ENCODE measurements at regions not wholly inside any gene's neighbourhood (a gene's known extent, or its start where the extent isn't known, plus 50 kb on each side); places are given as distances from the start of the nearest gene placed in this dataset.
A peak's percentile ranks its signal among the peaks of the same experiment; 100 is the strongest.

- DNase-seq (ENCODE audit: low read depth, low spot score) = no peak
- in situ Hi-C loops (cut with HindIII; ENCODE audit: low pct_unique_long_range_greater_than_20kb, low sequenced_read_pairs) = no loop called here
Measured at GRCh38 chr19:16000024-16000663, 51.3 kb downstream of the OR10H4 start.

DNA sequence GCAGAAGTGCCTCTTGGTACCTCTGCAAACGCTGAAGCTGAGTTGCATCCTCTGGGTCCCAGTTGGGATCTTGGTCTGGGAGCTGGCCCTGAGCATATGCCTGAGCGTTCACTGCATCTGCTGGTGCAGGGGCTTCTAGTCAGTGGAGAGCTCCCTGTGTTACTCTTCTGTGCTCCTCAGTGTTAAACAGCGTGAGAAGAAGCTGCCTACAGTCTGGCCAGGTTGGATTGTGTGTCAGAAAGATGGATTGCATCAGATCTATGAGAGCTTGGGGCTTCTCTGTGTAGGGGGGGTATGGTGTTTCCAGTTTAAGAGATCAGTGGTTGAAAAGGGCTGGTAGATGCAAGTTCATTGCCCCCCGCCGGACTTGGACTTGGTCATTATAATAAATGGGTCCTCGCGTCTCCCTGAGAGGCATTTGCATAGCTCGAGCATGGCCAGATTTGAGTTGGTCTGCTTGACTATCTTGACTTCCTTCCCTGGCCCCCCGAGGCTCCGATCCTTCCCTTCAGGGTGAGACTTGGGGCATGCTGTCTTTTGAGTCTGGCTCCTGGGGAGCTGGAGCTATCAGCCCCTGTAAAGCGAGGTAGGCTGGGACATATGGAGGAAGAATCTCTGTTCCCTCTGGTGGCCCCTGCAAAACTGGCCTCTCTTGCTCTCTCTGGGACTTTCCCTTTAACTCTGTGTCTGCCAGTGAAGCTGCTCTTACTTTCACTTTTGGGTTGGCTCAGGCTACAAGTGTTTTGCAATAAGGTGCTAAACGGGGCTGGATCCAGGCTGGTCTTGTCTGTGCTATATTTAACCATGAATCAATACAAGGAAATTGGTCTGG is 52.9 kb downstream of the OR10H4 start:
- peak; percentile 1 for DNase-seq (ENCODE audit: low read depth, low spot score)
- in situ Hi-C loops (cut with HindIII; ENCODE audit: low pct_unique_long_range_greater_than_20kb, low sequenced_read_pairs) = no loop called here

DNA sequence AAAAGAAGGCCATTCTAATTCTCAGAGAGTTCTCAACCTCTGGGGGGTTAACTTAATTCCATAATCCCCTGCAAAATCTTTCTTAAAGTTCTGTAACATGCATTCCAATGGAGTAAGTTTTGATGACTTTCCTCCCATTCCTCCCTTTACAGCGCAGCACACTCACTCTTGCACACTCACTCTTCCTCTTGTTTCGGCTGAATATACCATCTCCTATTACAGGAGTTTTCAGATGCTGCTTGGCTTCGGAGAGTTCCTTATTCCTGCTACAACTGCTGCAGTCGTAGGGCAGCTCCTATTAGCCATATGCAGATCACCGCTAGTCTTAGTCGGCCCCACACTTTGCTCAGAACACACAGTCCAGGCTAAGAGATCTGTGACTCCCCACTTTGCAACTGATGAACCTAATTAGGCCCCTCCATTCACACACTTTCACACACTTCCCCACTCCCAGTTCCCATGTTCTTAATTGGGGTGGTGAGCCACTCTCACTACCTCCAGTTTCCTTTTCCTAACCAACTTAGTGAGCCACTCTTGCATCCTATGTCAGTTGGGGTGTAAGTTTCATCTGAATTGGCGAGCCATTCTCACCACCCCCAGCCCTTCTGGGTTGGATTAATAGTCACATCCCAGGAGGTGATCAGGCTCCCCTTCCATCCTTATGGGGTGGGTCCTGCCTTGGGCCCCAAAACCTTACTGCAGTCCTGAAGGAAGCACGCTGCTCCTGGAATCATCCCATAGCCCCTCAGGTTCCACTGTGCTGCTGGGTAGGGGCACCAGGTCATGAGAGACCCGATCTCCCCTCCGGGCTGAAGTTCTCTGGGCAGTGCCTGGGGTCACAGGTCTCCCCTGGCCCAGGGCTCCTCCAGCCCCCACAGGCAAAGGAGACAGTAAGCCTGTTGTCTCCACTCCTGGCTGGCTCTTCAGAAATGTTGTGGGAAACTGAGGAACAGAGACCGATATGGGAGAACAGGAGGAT is 53.9 kb downstream of the OR10H4 start:
- DNase-seq (ENCODE audit: low read depth, low spot score) = no peak
- in situ Hi-C loops (cut with HindIII; ENCODE audit: low pct_unique_long_range_greater_than_20kb, low sequenced_read_pairs) = no loop called here

DNA sequence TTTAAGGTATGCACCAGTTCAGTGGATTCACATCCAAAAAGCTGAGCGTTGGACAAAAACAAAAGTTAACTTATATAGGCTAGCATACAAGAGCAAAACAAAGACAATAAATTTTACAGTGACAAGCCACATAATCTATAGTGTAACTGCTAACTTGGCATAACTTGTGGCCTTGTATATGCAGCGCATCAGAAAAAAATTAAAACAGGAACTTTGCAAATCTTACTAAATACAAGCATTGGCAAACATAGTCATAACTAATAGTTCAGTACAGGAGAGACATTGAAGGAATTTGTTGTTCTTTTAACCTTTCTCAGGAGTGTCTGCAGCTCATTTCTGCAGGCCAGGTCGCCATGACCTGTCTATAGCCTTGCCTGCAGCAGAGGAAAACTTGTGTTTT is 54.6 kb downstream of the OR10H4 start:
- in situ Hi-C loops (cut with HindIII; ENCODE audit: low pct_unique_long_range_greater_than_20kb, low sequenced_read_pairs) = no loop called here
- DNase-seq (ENCODE audit: low read depth, low spot score) = no peak

DNA sequence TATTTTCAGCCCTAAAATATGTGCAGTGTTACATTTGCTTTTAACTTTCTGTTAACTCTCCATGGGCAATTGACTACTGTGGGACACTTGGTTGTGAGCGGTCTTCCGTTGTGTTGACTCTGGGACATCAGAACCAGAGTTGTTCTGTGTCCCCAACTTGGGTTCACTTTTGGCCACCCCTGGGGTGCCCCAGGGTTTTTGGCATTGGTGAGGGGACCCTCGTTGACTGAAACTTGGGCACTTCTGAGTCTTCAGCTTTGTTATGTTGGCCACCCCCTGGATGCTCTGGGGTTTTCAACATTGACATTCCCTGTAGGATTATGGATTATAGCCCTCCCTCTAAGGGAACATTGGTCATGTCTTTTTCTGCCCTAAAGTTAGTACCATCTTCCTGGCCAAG is 57.1 kb downstream of the OR10H4 start:
- in situ Hi-C loops (cut with HindIII; ENCODE audit: low pct_unique_long_range_greater_than_20kb, low sequenced_read_pairs) = no loop called here
- no peak for DNase-seq (ENCODE audit: low read depth, low spot score)

DNA sequence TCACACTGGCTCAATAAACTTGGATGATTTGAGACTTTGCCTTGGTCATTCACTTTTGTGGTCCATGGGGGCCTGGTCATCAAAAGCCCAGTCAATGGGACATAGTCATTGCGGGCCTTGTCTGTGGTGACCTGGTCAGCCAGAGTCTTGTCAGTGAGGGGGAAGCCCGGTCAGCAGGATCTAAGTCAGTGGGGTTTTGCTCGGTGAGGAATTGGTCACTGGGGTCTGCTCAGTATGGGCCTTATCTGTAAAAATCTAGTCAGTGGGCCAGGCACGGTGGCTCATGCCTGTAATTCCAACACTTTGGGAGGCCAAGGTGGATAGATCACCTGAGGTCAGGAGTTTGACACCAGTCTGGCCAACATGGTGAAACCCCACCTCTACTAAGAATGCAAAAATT is 63.7 kb upstream of the TPM4 start:
- in situ Hi-C loops (cut with HindIII; ENCODE audit: low pct_unique_long_range_greater_than_20kb, low sequenced_read_pairs) = no loop called here
- no peak for DNase-seq (ENCODE audit: low read depth, low spot score)

GRCh38 chr19:16013181-16013850 is 63.0 kb upstream of the TPM4 start:
- DNase-seq (ENCODE audit: low read depth, low spot score) = no peak
- in situ Hi-C loops (cut with HindIII; ENCODE audit: low pct_unique_long_range_greater_than_20kb, low sequenced_read_pairs) = no loop called here

DNA sequence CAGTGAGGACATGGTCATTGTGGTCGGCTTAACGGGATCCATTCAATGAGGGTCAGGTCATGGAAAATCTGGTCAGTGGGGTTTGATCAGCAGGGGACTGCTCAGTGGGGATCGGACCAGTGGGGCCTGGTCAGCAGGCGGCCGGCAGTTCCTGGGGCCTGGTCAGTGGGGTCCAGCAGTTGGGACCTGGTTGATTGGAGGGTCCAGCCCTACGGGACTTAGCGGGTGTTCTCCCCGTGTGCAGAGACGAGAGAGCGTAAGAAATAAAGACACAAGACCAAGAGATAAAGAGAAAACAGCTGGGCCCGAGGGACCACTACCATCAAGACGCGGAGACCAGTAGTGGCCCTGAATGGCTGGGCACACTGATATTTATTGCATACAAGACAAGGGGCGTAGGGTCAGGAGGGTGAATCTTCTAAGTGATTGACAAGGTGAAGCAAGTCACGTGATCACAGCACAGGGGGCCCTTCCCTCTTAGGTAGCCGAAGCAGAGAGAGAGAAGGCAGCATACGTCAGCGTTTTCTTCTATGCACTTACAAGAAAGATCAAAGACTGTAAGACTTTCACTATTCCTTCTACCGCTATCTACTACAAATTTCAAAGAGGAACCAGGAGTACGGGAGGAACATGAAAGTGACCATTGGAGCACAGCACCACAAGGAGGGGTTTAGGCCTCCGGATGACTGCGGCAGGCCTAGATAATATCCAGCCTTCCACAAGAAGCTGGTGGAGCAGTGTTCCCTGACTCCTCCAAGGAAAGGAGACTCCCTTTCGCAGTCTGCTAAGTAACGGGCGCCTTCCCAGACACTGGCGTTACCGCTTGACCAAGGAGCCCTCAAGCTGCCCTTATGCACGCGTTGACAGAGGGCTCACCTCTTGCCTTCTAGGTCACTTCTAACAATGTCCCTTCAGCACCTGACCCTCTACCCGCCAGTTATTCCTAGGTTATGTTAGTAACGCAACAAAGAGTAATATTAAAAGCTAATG is 62.1 kb upstream of the TPM4 start:
- in situ Hi-C loops (cut with HindIII; ENCODE audit: low pct_unique_long_range_greater_than_20kb, low sequenced_read_pairs) = no loop called here
- no peak for DNase-seq (ENCODE audit: low read depth, low spot score)

DNA sequence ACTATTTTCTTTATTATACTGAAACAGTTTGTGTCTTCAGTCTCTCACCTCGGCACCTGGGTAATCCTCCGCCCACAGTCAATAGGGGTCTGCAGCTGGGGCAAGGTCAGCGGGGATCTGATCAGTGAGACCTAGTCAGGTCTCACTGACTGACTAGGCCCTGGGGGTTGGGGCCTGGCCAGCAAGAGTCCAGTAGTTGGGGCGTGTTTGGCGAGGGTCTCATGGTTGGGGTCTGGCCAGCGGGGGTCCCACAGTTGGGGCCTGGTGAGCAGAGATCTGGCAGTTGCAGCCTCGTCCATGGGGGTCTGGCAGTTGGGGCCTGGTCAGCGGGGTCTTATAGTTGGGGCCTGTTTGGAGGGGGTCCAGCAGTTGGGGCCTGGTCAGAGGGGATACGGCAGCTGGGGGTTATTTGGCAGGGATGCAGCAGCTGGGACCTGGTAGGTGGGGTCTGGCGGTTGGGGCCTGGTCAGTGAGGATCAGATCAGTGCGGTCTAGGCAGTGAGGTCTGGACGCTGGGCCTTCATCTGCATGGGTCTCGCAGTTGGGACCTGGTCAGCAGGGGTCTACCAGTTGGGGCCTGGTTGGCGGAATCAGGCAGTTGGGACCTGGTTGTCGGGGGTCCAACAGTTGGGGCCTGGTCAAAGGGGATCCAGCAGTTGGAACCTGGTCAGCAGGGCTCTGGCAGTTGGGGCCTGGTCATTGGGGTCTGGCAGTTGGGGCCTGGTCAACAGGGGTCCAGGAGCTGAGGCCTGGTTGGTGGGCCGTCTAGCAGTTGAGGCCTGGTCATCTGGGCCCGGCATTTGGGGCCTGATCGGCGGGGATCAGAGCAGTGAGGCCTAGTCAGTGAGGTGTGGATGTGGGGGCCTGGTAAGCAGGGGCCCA is 61.1 kb upstream of the TPM4 start:
- DNase-seq (ENCODE audit: low read depth, low spot score) = no peak
- in situ Hi-C loops (cut with HindIII; ENCODE audit: low pct_unique_long_range_greater_than_20kb, low sequenced_read_pairs) = no loop called here

GRCh38 chr19:16015805-16016173 is 60.5 kb upstream of the TPM4 start:
- in situ Hi-C loops (cut with HindIII; ENCODE audit: low pct_unique_long_range_greater_than_20kb, low sequenced_read_pairs) = no loop called here
- DNase-seq (ENCODE audit: low read depth, low spot score) = no peak

DNA sequence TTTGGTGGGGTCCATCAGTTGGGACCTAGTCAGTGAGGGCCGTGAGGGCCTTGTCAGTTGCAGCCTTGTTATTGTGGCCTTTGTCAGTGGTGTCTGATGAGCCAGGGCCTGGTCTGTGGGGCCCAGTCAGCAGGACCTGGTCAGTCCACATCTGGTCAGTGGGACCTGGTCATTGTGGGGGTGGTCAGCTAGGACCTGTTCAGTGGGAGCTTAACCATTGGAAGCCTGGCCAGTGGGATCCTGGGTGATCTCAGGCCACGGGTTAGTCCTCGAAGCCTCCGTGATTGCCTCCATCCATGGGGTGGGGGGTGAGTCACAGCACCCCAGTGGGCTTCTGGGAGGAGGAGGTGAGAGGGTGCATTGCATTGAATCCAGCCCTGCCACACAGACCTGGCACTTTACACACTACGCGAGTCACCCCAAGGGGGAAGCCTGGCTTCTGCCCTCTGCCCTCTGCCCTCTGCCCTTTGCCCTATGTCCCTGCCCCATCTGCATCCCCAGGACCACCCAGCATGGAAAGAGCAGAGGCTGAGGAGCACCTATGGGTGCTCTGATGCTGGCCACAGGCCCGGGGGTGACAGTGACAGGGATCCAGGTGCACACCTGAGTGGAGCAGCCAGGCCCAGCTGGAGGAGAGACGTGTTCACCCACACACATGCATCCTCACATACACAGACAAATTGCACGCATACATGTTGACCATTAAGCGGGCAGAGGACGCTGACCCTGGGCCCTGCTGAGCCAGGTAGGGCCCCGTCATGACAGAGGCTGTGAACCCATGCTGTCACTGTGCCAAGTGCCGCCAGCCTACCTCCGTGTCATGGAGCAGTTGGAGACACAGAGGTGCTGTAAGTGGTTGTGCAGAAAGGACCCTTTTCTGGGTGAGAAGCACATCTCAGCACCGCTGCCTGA is 59.8 kb upstream of the TPM4 start:
- no peak for DNase-seq (ENCODE audit: low read depth, low spot score)
- in situ Hi-C loops (cut with HindIII; ENCODE audit: low pct_unique_long_range_greater_than_20kb, low sequenced_read_pairs) = no loop called here

DNA sequence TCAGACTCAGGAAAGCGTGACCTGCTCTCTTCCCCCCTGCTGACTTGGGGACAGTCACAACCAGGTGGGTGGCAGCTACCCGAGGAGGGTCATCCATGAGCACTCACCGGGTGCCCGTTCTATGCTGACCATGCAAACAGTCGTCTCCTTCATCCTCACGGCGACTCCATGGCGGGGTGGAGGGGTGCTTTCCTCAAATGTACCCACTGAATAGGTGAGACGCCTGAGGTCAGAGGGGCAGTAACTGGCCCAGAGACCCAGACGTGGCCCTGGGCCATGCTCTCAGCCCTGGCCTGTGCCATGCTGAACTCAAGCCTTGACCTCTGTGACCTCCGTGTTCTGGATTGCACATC is 59.2 kb upstream of the TPM4 start:
- in situ Hi-C loops (cut with HindIII; ENCODE audit: low pct_unique_long_range_greater_than_20kb, low sequenced_read_pairs) = no loop called here

DNA sequence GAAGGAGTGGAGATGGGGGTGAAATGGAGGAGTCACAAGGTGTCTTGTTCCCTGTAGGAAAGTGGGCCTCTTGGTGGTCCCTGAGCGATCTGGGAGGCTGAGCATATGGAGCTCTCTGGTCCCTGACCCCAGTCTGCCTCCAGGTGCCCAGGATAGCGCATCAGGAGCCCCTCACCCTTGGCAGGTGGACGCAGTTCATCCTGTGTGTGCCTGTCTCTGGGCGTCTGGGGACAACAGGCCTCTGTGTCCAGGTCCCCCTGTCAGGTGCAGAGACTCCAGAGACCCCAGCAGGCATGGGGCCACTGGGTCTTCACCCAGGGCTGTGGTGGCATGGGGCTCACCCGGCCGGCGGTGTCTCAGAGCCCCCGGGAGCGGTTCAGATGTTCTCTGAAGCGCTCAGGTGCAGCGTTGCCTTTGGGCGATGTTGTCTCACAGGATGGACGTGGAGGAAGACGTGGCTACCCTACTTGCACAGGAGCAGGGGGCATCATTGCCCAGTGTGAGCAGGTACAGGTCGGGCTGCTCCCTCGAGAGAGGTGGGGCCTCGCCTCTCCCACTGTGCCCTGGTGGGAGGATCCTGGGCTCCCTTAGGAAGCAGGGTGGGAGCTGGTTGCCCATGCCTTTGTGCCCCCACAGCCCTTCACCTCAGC is 58.1 kb upstream of the TPM4 start:
- in situ Hi-C loops (cut with HindIII; ENCODE audit: low pct_unique_long_range_greater_than_20kb, low sequenced_read_pairs) = no loop called here

More for the DNA sequence above, 59.2 kb upstream of the TPM4 start:
- DNase-seq (ENCODE audit: low read depth, low spot score) = no peak

GRCh38 chr19:16018801-16019551 is 57.3 kb upstream of the TPM4 start:
- no peak for DNase-seq (ENCODE audit: low read depth, low spot score)
- in situ Hi-C loops (cut with HindIII; ENCODE audit: low pct_unique_long_range_greater_than_20kb, low sequenced_read_pairs) = no loop called here

More for the DNA sequence above, 58.1 kb upstream of the TPM4 start:
- DNase-seq (ENCODE audit: low read depth, low spot score) = no peak
